Skeletal muscle satellite cell (primary cell): ENCODE measurements at regions not wholly inside any gene's neighbourhood (a gene's known extent, or its start where the extent isn't known, plus 50 kb on each side); places are given as distances from the start of the nearest gene placed in this dataset.
A peak's percentile ranks its signal among the peaks of the same experiment; 100 is the strongest.

ENCODE experiments used
- H3K27me3 ChIP-seq: 2 replicates; pipeline ENCODE4 v1.7.0; 2013; ENCODE audit warnings: low read length; ENCODE audit not compliant: control insufficient read depth, insufficient read depth
- H3K36me3 ChIP-seq: 2 replicates; pipeline ENCODE4 v1.7.0; 2013; ENCODE audit warnings: mild to moderate bottlenecking, control low read depth, low read length; ENCODE audit not compliant: insufficient read depth
- H3K4me1 ChIP-seq: 2 replicates; pipeline ENCODE4 v1.7.0; 2013; ENCODE audit warnings: low read length; ENCODE audit not compliant: control insufficient read depth, insufficient read depth
- H3K4me2 ChIP-seq: 2 replicates; pipeline ENCODE4 v1.7.0; 2013; ENCODE audit warnings: mild to moderate bottlenecking, low read length
- H3K4me3 ChIP-seq: 2 replicates; pipeline ENCODE4 v1.7.0; 2013; ENCODE audit warnings: low read length
- H3K9ac ChIP-seq: 2 replicates; pipeline ENCODE4 v1.7.0; 2013; ENCODE audit warnings: mild to moderate bottlenecking, low read depth, low read length, moderate library complexity
- H3K9me3 ChIP-seq: replicated peaks from 2 replicates; pipeline ENCODE4 v1.7.0; 2013; ENCODE audit warnings: mild to moderate bottlenecking, control low read depth, low read length

DNA sequence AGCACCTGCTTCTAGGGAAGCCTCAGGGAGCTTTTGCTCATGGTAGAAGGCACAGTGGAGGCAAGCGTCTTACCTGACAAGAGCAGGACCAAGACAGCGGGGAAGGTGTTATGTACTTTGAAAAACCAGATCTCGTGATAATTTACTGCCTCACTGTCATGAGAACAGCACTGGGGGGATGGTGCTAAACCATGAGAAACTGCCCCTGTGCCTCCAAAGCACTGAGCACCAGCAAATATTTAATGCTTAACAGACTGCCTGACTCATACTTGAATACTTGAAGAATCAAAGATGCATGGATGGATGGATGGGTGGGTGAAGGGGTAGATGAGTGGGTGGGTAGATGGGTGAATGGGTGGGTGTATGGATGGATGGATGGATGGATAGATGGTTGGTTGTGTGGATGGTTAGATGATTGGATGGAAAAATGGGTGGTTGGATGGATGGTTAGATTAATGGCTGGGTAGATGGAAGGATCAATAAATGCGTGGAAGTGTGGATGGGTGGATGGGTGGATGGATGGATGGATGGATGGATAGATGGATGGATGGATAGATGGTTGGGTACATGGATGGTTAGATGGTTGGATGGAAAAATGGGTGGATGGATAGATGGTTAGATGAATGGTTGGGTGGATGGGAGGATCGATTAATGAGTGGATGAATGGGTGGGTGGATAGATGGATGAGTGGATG, 101.1 kb upstream of the IPO5 start:
- Histone ChIP-seq H3K4me1 (peaks cover 18% of the 10 kb centered on the region), H3K9me3 (no peaks in the 10 kb centered on the region)

DNA sequence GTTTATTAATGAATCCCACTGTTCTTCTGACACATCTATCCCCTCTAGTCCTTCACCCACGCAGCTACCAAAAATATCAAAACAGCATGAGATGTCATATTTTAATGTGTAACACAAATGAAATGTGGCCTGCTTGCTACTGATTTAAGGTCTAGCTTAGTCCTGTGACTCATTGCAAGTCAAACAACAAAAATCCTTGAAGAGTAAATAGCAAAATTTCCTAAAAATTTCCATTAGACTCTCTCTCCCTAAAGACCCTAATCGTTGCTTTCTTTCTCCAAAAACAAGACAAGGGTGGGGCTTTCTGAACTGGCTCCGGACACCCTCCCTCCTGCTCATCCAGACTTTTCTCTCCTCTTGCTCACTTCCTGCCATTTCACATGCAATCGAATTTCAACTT, 99.9 kb upstream of the IPO5 start:
- Histone ChIP-seq H3K27me3 (no peaks in the 10 kb centered on the region), H3K36me3 (no peaks in the 10 kb centered on the region), H3K9me3 (no peaks in the 10 kb centered on the region), H3K9ac (no peak overlapping the region), H3K4me3 (no peak overlapping the region), H3K4me1 (peaks cover 18% of the 10 kb centered on the region), H3K4me2 (peak overlapping the region; percentile 42)

More for the DNA sequence above, 101.1 kb upstream of the IPO5 start:
- H3K9ac ChIP-seq: no peak overlapping the region
- no peaks in the 10 kb centered on the region for H3K36me3 ChIP-seq
- H3K4me3 ChIP-seq: no peak overlapping the region
- H3K4me2 ChIP-seq: no peak overlapping the region
- H3K27me3 ChIP-seq: no peaks in the 10 kb centered on the region

- peaks cover 18% of the 10 kb centered on the region for H3K4me1 ChIP-seq
- no peaks in the 10 kb centered on the region for H3K27me3 ChIP-seq
- H3K36me3 ChIP-seq: no peaks in the 10 kb centered on the region
- H3K4me3 ChIP-seq: no peak overlapping the region
- H3K9me3 ChIP-seq: no peaks in the 10 kb centered on the region
- H3K9ac ChIP-seq: peak overlapping the region; percentile 16
- peak overlapping the region; percentile 56 for H3K4me2 ChIP-seq
These were observed 97.7 kb upstream of the IPO5 start for GRCh38 chr13:97855570-97856303.

DNA sequence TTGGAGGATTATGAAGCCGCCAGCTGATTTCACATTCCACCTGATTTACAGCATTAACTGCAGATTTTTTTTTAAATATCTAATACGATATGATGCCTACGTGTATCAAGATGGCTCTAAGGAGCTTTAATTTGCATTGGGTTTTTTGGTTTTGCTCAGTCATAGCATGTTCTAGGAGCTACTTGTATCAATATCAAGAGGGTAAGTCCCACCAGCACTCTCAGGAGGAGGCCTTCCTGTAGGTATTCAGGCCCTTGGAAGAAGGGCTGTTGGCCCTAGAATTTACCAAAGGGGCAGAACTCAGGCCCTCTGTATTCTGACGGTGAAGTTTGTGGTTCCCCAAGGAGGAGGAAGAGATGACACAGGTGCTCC, 97.2 kb upstream of the IPO5 start:
- no peaks in the 10 kb centered on the region for H3K36me3 ChIP-seq
- peaks cover 18% of the 10 kb centered on the region for H3K4me1 ChIP-seq
- no peaks in the 10 kb centered on the region for H3K27me3 ChIP-seq
- H3K9ac ChIP-seq: no peak overlapping the region
- H3K4me2 ChIP-seq: peak overlapping the region; percentile 56
- no peak overlapping the region for H3K4me3 ChIP-seq
- no peaks in the 10 kb centered on the region for H3K9me3 ChIP-seq

DNA sequence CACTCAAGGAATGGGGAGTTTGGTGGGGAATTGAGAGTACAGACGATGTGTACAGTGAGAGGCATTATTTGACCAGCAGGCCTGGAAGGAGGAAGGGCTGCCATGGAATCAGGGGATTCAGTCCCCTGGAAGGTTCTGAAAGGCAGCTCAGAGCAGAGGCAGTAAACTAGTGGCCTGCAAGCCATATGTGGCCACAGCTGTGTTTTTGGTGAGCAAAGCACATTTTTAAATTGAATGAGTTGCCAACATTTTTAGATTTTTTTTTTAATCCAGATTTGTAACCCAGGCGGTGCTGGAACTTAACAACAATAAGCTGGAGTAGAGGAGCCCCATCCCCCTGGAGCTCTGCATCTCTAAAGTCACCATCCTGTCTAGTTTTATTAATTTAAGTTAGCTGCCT, 95.3 kb upstream of the IPO5 start:
- no peak overlapping the region for H3K9ac ChIP-seq
- no peak overlapping the region for H3K4me3 ChIP-seq
- H3K27me3 ChIP-seq: no peaks in the 10 kb centered on the region
- H3K4me2 ChIP-seq: no peak overlapping the region
- no peaks in the 10 kb centered on the region for H3K36me3 ChIP-seq
- H3K4me1 ChIP-seq: peaks cover 16% of the 10 kb centered on the region
- H3K9me3 ChIP-seq: no peaks in the 10 kb centered on the region

- H3K27me3 ChIP-seq: no peaks in the 10 kb centered on the region
- no peak overlapping the region for H3K4me2 ChIP-seq
- no peak overlapping the region for H3K4me3 ChIP-seq
- H3K4me1 ChIP-seq: no peaks in the 10 kb centered on the region
- H3K9me3 ChIP-seq: no peaks in the 10 kb centered on the region
- no peaks in the 10 kb centered on the region for H3K36me3 ChIP-seq
- no peak overlapping the region for H3K9ac ChIP-seq
These were observed 87.1 kb upstream of the IPO5 start for GRCh38 chr13:97866346-97866745.

- no peak overlapping the region for H3K9ac ChIP-seq
- H3K4me2 ChIP-seq: no peak overlapping the region
- no peaks in the 10 kb centered on the region for H3K27me3 ChIP-seq
- no peaks in the 10 kb centered on the region for H3K4me1 ChIP-seq
- H3K9me3 ChIP-seq: no peaks in the 10 kb centered on the region
- H3K4me3 ChIP-seq: no peak overlapping the region
- H3K36me3 ChIP-seq: no peaks in the 10 kb centered on the region
These were observed 86.7 kb upstream of the IPO5 start for GRCh38 chr13:97866751-97867150.

DNA sequence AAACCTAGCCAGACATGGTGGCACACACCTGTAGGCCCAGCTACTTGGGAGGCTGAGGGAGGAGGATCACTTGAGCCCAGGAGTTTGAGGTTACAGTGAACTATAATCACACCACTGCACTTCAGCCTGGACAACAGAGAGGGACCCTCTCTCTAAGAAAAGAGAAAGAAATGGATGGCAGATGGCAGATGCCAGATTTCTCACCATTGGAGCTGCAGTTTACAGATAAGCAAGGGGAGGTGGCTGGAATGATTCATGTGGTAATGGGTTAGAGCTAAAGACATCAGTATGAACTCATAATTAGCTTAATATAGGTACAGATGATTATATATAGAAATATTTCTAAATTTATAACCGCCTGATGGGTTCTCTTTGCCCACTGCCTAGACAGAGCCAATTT, 80.1 kb upstream of the IPO5 start:
- Histone ChIP-seq H3K36me3 (no peaks in the 10 kb centered on the region), H3K9ac (no peak overlapping the region)

GRCh38 chr13:97875218-97875617, 78.3 kb upstream of the IPO5 start:
- Histone ChIP-seq H3K4me2 (no peak overlapping the region), H3K27me3 (no peaks in the 10 kb centered on the region), H3K4me1 (peaks cover 21% of the 10 kb centered on the region), H3K36me3 (no peaks in the 10 kb centered on the region), H3K9ac (no peak overlapping the region), H3K9me3 (no peaks in the 10 kb centered on the region), H3K4me3 (no peak overlapping the region)

More for the DNA sequence above, 80.1 kb upstream of the IPO5 start:
- Histone ChIP-seq H3K4me2 (no peak overlapping the region), H3K27me3 (no peaks in the 10 kb centered on the region), H3K4me1 (peaks cover 4% of the 10 kb centered on the region), H3K4me3 (no peak overlapping the region), H3K9me3 (no peaks in the 10 kb centered on the region)

GRCh38 chr13:97875911-97876310, 77.6 kb upstream of the IPO5 start:
- H3K36me3 ChIP-seq: no peaks in the 10 kb centered on the region
- H3K27me3 ChIP-seq: no peaks in the 10 kb centered on the region
- no peak overlapping the region for H3K4me3 ChIP-seq
- H3K4me1 ChIP-seq: peaks cover 28% of the 10 kb centered on the region
- no peaks in the 10 kb centered on the region for H3K9me3 ChIP-seq
- H3K9ac ChIP-seq: no peak overlapping the region
- H3K4me2 ChIP-seq: no peak overlapping the region

GRCh38 chr13:97878431-97879375, 74.8 kb upstream of the IPO5 start:
- no peaks in the 10 kb centered on the region for H3K9me3 ChIP-seq
- peak overlapping the region; percentile 70 for H3K4me2 ChIP-seq
- H3K4me1 ChIP-seq: peaks cover 32% of the 10 kb centered on the region

More at GRCh38 chr13:97878431-97879375, 74.8 kb upstream of the IPO5 start:
- peak overlapping the region; percentile 38 for H3K4me3 ChIP-seq
- H3K27me3 ChIP-seq: no peaks in the 10 kb centered on the region
- no peaks in the 10 kb centered on the region for H3K36me3 ChIP-seq
- no peak overlapping the region for H3K9ac ChIP-seq
